NOMO-1 (cell line): ENCODE measurements at regions not wholly inside any gene's neighbourhood (a gene's known extent, or its start where the extent isn't known, plus 50 kb on each side); places are given as distances from the start of the nearest gene placed in this dataset.

Source experiments
- DNase-seq, 2 experiments: peaks; one replicate each; lab custom pipeline; 2025; ENCODE audit not compliant: unreplicated experiment in 2 of 2; lab: John Stamatoyannopoulos, UW

DNA sequence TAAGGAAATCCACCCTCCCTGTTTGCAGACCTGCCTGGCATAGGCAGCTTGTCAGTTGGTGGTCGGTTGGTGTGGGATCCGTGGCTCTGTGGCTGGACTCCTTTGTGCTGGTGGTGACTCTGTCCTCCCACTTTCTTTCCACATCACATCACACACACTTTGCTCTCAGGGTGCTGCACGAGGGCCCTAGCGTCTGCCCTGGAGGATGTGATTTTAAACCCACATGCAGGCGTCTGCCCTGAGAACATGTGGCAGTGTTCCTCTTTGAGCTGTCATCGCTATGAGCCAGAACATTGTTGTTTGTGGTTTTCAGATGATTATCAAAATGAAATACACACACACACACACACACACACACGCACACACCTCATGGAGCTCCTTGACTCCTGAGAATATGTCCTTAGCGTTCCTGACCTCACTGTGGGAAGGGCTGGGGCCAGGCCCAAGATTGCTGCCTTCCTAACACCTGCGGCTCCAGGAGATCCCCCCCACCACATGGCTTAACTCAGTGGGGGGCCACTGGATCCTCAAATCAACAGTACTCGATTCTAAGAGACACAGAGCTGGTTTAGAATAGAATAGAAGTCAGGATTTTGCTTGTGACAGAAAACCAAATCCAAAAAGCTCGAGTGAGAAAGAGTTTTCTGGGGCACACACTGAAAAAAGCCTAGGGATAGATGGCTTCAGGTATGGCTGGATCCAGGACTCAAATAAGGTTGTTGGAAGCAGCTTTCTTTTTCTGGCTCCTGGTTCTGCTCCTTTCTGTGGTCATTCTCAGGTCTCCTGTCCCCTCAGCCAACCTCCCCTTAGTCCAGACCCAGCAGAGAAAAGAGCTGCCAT lies 54.8 kb downstream of the RTP5 start:
- DNase-seq = no peak

DNA sequence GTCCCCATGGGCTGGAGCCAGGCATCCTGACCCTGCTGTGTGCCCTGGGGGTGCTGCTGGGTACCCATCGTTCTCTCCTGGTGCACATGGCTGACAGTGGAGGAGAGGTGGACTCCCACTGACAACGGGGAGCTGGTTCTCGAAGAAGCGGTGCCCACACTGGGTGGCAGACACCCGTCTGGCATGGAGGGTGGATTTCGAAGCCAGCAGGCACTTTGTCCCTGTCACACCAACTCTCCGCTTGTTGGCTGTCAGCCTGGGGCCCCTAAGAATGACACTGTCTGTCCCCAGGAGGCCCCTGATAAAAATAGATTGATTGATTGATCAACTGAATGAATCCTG lies 55.4 kb downstream of the RTP5 start:
- no peak for DNase-seq

DNA sequence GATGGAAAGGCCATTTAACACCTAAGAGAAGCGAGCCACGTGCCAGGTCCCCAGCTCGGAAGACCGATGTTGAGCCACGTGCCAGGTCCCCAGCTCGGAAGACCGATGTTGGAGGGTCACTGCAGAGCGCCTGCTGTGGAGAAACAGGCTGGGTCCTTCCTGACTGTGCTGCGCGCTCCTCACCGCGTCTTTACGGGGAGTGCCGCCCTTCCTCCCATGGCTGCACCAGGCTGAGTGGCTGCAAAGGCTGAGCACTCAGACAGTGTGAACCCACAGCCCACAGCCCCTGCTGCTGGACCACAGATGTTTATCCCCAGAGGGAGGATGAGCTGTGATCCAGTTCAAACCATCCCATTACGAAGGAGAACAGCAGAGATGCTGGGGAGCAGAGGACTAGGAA lies 55.7 kb downstream of the RTP5 start:
- DNase-seq = no peak

DNA sequence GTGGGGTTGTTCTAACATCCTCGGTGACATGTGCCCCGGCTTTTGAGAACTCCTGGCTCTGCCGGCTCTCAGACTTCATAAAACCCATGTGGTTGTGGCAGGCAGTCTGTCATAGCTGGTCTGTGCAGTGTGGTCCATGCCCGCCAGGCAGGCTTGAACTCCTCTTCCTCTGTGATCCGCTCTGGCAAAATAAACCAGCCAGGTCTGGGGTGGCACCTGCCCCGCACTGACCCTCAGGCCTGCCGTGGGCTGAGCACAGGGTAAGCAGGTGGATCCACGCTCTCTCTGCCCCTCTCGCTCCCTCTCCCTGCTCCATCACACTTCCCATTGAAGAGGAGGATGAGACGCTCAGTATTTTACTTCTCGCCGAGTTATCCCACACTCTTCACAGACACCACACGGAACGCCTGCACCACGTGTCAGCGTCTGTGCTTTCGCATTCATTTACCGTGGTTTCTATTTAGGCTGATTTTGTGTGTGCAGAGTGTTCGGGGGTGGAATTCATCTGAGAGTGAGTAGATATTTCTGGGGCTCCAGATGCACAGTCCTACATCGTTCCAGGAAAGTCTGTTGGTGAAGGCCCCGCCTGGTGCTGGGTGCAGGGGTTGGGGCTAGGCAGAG lies 56.4 kb downstream of the RTP5 start:
- no peak for DNase-seq

DNA sequence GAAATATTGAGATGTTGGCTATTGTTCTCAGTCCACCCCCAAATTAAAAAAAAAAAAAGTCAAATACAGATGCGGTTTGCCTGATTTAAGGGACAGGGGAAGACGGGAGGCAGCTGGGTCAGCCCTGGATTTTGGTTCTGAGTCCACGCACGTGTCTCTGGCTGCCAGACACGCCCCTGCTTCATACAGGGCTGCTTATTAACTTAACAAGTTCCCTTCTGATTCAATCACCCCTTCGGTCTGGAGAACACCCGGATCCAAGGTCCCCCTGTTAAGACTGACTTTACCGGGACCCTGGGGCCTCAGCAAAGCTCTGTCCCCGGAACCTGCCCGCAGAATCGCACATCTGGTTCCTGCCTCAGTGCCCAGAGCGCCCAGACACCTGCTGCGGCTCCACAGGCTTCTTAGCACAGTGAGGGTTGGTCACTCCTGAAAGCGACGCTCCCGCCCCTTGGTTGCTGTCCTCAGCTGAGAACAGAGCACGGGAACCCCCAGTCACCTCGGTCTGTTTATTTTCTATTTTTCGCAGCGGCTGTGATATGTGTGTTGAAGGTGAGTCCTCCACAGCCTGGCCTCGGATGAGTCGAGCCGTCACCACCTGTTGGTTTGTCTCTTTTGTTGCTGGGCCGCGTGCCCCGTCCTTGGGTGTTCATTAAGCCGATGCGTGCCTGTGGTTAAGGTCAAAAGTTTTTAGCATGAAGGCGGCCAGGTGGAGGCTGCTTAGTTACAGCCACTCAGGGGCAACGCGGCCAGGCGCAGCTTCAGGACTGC lies 57.2 kb downstream of the RTP5 start:
- no peak for DNase-seq

DNA sequence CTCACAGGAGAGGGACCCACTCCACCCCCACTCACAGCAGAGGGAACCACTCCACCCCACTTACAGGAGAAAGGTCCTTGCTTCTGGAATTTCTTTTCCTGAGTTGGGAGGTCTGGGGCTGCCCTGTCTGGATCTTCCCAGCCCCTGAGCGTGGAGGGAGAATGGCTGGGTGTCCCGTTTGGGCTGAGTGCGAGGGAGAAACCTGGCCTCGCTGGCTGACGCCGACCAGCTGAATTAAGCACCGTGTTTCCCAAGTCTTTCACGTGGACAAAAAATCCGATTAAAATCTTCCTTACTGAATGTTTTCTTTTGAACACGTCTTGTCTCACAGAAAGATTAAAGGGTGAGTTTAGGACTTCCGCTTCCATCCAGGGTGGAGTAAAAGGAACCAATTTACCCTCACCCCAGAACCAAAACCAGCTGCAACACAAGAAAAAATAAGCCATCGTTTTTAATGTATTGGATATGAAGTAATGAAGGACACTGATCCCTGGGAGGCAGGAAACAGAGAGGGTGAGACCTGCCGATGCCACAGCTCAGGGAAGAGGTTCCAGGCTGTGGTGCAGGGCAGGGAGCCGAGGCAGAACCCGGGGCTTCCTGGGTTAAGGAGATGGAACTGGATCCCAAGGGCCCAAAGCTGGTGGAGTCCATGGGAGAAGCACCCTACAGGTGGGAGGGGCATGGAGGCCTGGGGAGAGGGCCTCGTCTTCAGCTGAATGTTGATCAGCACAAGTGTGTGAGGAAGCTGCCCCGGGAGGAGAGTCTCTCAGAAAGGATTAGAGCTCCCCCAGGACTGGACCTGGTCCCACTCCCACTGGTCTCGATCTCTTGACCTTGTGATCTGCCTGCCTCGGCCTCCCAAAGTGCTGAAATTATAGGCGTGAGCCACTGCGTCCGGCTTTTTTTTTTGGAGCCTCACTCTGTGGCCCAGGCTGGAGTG lies 60.3 kb downstream of the RTP5 start:
- DNase-seq = no peak

DNA sequence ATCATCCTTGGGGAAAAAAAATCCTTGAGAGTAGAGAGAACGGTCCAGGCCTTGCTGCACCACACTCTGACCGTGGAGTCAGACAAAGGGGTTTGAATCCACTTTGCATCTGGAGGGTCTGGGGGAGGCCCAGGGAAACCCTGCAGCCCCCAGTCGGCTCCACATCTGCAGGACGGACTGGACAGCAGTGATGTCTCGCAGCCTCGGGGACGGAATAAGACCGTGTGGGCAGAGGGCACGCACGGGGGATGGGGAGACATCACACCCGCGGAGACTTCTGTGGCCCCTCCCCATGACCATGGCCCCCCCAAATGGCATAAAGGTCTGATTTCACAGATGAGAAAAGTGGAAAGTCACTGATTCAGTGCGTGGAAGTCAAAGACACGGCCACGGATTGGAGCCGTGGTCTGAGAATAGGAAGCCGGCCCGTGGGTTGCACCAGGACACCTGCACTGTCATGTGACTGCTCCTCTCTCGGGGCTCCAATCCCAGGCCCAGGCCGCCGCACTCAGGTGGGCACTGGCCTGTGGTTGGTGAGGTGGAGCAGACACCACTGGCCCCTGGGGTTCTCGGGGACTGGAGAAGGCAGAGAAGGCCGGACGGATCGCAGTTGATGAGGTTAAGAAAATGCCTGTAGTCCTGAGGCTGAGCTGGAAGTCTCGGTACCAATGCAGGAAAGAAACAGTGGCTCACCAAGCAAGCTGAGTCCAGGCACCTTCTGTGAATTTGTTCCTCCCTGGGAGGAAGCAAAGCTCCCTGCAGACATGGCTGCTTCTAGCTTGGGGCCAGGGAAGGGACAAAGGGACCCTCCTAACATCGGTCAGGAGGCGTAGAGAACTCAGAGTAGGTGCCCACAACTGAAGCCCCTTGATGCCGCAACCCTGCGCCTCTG lies 61.8 kb downstream of the RTP5 start:
- DNase-seq = no peak

DNA sequence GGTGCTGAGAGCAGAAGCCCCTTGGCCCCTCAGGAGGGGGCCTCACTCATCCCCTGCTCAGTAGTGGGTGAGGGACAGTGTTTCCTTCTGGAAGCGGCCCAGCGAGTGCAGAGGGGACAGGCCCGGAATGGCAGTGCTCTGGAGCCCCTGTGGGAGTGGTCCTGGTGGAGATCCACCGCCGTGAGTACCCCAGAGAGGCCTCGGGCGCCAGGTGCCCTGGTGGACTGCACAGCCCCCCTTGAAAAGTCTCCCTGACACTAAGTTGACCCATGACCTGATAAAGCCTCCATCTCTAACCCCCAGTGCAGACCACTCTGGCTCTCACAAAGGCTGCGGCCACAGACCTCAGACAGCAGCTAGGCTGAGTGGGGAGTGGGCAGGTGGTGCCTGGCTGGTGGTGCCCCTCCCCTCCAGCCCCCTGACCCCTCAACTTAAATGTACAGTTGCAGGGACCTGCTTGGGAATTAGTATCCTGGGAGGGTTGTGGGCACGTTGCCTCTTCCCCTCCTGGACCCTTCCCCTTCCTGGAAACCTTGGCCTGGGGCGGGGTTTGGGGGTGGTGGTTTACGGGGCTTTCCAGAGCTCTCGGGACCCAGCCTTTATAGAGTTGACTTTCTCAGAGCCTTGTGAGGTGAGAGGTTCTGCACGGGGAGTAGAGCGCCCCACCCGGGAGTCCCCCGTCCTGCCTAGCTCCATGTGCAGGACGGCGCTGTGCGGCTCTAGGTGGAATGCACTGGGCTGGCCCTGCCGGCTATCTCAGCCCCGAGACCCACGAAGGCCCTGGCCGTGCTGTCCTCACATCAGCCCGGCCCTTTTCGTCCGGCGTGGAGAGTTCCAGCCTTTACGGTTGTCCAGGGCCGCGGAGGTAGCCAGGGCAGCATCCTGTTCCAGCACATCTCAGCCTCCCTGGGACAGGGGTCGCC lies 62.7 kb downstream of the RTP5 start:
- no peak for DNase-seq

DNA sequence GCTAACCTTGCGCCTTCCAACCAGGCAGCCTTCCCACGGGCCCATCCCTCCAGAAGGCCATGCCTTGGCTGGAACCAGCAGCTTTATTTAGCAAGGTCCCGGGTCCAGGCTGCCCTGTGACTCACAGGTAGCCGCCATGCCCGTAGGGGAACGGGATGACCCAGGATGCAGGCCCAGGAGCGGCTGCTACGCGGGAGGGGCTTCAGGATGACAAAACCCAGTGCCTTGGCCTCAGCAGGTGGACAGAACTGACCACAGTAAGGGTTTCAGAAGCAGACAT lies 63.3 kb downstream of the RTP5 start:
- DNase-seq = no peak

DNA sequence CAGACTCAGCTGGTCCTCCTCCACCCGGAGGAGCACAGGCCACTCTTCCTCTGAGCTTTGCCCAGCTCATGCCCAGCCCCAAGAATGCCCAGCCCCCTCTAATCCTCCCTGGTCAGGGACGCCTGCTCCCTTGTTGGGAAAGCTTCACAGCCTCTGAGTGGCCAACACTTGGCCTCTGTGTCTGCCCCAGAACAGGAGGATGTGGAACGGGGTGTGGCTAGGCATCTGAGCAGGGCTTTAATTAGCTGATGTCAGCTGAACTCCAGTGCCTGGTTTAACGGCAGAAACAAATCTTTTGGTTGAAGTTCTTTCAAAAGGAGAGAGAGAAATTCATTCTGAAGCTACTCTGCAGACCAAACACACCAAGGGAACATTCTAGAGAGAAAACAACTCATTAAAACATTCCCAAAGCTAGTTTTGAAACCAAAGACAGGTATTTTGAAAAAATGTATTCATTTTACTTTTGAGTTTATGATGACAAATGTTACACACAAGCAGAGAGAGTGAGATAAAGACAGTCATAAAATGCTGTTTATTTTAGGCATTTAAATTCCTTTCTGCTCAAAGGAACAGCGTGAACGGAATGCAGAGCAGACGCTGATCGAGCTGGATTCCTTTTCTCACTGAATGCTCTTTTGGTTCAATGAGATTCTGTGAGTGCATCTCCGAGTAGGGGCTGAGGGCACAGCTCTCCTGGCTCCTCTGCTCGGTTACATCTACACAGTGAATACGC lies 63.8 kb downstream of the RTP5 start:
- no peak for DNase-seq

DNA sequence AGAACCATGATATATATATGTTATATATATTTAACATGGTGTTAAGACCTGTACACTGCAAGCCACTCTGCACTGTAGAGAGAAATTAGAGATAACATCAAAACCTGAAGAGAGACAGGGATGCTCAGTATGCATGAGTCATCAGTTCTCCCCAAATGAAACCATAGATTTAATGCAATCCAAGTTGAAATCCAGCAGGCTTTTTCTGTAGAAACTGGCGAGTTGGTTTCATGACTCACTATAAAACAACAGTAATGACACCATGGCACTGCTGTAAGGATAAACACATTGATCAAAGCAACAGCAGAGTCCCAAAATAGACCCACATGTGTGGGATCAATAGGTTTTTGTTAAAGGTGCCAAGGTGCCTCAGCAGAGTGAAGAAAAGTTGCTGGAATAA lies 65.8 kb downstream of the RTP5 start:
- no peak for DNase-seq

DNA sequence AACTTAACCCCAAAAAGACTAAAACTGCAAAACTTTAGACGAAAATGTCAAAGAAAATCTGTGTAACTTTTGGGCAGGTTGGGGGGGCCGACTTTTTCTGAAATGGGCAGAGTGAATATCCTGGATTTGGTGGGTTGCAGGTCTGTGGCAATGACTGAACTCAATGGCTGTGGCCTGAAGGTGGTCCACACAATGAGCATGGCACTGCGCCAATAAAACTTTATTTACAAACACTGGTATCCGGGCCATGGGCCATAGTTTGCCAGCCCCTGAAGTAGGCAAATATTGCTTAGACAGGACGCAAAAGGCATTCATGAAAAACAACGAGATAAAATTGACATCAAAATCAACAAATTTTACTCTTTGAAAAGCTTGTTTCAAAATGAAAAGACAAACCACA lies 66.2 kb downstream of the RTP5 start:
- DNase-seq = no peak

DNA sequence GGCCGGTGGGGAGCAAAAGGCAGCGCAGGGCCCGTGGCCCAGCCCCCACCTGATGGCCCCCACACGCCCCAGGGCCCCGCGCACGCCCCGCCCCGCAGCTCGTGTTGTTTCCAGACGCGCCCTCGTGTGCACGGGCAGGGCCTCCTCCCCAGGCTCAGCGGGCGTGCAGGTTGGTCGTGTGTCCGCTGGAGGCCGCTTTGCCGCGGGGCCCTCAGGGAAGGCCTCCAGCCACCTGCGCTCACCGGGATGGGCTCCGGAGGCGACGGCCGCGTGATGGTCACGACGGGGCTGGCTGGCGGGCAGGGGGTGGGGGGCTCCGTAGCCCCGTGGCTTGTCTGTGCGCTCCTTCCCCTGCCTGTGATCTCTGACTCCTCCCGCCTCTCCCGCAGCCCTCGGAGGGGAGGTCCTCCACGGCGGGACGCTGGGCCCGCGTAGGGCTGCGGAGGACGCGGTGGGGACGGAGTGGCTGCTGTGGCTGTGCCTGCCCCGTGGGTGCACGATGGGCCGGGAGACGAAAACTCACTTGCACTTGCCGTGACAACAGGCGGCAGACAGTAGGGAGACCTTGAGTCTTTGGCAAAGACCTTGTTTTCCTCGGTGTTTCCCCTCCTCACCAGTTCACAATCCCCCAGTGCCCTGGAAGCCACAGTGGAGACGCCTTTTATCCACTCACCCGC lies 67.1 kb downstream of the RTP5 start:
- DNase-seq = no peak

DNA sequence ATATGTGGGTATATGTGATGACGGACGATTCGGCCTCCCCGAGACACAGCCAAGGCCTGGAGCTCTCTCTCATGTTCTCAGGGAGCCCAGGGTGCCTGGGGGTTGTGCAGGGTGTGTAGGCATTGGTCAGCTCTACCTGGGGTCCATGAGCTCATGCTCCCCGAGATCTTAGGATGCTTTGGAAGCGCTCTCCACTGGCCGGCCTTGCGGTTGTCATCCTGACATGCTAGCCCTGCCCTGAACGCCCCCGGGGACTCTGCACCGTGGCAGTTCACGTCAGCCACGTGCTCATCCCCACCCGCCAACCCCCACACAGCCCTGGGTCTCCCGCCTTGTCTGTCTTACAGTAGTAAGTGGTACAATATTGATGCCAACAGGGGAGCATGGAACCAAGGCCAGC lies 67.8 kb downstream of the RTP5 start:
- no peak for DNase-seq

DNA sequence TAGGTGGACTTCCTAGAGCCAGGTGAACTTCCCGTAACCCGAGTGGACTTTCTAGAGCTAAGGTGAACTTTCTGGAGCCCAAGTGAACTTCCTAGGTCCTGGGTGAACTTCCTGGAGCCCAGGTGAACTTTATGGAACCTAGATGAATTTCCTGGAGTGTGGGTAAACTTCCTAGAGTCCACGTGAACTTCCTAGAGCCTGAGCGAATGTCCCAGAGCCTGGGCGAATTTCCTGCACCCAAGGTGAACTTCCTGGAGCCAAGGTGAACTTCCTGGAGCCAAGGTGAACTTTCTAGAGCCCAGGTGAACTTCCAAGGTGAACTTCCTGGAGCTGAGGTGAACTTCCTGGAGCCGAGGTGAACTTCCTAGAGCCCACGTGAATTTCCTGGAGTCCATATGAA lies 70.0 kb downstream of the RTP5 start:
- no peak for DNase-seq

DNA sequence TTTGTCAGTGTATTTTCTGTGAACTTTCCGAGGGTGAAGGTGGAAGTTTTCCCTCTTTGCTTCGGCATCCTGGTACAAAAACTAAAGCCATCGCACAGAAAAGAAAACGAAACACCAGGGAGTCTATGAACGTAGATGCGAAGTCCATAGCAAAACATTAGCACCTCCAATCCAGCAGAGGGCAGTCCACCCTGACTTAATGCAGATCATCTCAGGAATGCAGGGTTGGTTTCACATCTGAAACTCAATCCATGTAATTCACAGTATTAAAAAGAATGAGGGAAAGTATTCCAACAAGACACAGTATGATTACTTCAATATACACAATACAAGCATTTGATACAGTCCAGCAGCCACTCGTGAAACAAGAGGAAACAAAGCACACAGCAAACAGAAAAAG lies 70.8 kb downstream of the RTP5 start:
- DNase-seq = no peak

DNA sequence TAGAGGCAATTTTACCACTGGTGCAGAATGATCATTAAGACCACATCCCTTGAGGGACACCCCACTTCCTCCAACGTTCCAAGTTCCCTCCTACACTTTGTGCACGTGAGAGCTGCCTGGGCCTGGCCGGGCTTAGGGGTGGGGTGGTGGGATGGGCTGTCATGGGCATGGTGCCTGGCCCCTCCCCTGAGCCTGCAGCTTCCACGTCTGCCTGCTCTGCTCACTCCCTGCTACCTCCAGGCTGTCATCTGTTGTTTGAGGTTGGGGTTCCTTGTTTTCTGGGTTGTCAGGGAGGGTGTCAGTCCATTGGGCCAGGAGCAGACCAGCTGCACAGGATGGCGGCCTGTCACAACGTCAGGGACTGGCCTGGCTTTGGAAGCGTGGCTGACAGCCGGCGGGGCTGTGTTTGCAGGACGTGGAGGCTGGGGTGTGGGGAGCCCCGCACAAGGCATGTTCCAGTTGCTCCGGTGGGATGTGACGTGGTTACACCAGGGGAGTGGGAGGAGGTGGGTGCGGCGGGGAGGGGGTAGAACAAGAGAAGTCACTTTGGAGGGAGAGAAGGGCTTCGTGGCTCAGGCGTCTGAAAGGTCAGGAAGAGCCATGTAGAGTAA lies 72.3 kb downstream of the RTP5 start:
- DNase-seq = no peak
